ENCODE measurements at regions not wholly inside any gene's neighbourhood (a gene's known extent, or its start where the extent isn't known, plus 50 kb on each side); places are given as distances from the start of the nearest gene placed in this dataset.
"Not testable (repeated sequence)": the region's sequence is repeated elsewhere in the genome, so short reads cannot be mapped to it uniquely, and the experiment has no call there.

GRCh38 chr14:28613532-28613931 is 153.1 kb upstream of the FOXG1 start:
- no peaks in the 10 kb centered on the region for H3K36me3 Mint-ChIP-seq (ENCODE audit: low read depth)

GRCh38 chr14:28626780-28627179 is 139.8 kb upstream of the FOXG1 start:
- no peak for DNase-seq
- Mint-ChIP-seq H3K9me3 (peaks cover 11% of the 10 kb centered on the region), H3K27ac (no peak overlapping the region), H3K4me3 (no peak overlapping the region), H3K27me3 (ENCODE audit: low read depth, poor library complexity) (no peaks in the 10 kb centered on the region), H3K4me1 (no peaks in the 10 kb centered on the region), H3K36me3 (ENCODE audit: low read depth) (no peaks in the 10 kb centered on the region)
- TF ChIP-seq CTCF (IDR thresholded peaks at IDR 0.05): no peak

More at GRCh38 chr14:28613532-28613931, 153.1 kb upstream of the FOXG1 start:
- TF ChIP-seq CTCF (IDR thresholded peaks at IDR 0.05): no peak
- H3K27ac Mint-ChIP-seq: no peak overlapping the region
- no peaks in the 10 kb centered on the region for H3K27me3 Mint-ChIP-seq (ENCODE audit: low read depth, poor library complexity)
- peaks cover 8% of the 10 kb centered on the region for H3K9me3 Mint-ChIP-seq
- H3K4me3 Mint-ChIP-seq: no peak overlapping the region
- no peak for DNase-seq
- no peaks in the 10 kb centered on the region for H3K4me1 Mint-ChIP-seq

- H3K9me3 Mint-ChIP-seq: peaks cover 18% of the 10 kb centered on the region
- H3K36me3 Mint-ChIP-seq (ENCODE audit: low read depth): no peaks in the 10 kb centered on the region
- no peak for TF ChIP-seq CTCF (IDR thresholded peaks at IDR 0.05)
Observed at GRCh38 chr14:28629328-28630004, 137.1 kb upstream of the FOXG1 start.

GRCh38 chr14:28630100-28630499 is 136.5 kb upstream of the FOXG1 start:
- H3K9me3 Mint-ChIP-seq: peaks cover 18% of the 10 kb centered on the region
- TF ChIP-seq CTCF (IDR thresholded peaks at IDR 0.05): no peak
- no peaks in the 10 kb centered on the region for H3K36me3 Mint-ChIP-seq (ENCODE audit: low read depth)
- no peak overlapping the region for H3K4me3 Mint-ChIP-seq
- no peak for DNase-seq
- no peaks in the 10 kb centered on the region for H3K4me1 Mint-ChIP-seq
- H3K27ac Mint-ChIP-seq: no peak overlapping the region
- no peaks in the 10 kb centered on the region for H3K27me3 Mint-ChIP-seq (ENCODE audit: low read depth, poor library complexity)

More at GRCh38 chr14:28629328-28630004, 137.1 kb upstream of the FOXG1 start:
- H3K4me1 Mint-ChIP-seq: no peaks in the 10 kb centered on the region
- H3K27me3 Mint-ChIP-seq (ENCODE audit: low read depth, poor library complexity): no peaks in the 10 kb centered on the region
- no peak overlapping the region for H3K27ac Mint-ChIP-seq
- H3K4me3 Mint-ChIP-seq: no peak overlapping the region
- no peak for DNase-seq

GRCh38 chr14:28635387-28635786 is 131.2 kb upstream of the FOXG1 start:
- Mint-ChIP-seq H3K9me3 (peaks cover 18% of the 10 kb centered on the region), H3K4me1 (no peaks in the 10 kb centered on the region), H3K36me3 (ENCODE audit: low read depth) (no peaks in the 10 kb centered on the region), H3K4me3 (no peak overlapping the region), H3K27ac (no peak overlapping the region), H3K27me3 (ENCODE audit: low read depth, poor library complexity) (peaks cover 2% of the 10 kb centered on the region)
- DNase-seq: peak; percentile 11
- TF ChIP-seq CTCF (IDR thresholded peaks at IDR 0.05): peak; percentile 67

- H3K27ac Mint-ChIP-seq; H3K4me1 Mint-ChIP-seq; H3K36me3 Mint-ChIP-seq (ENCODE audit: low read depth); H3K27me3 Mint-ChIP-seq (ENCODE audit: low read depth, poor library complexity); H3K4me3 Mint-ChIP-seq; DNase-seq: not testable (repeated sequence)
- peaks cover 16% of the 10 kb centered on the region for H3K9me3 Mint-ChIP-seq
Observed at GRCh38 chr14:28635816-28636215, 130.8 kb upstream of the FOXG1 start.

- not testable (repeated sequence) for H3K4me1 Mint-ChIP-seq; H3K27me3 Mint-ChIP-seq (ENCODE audit: low read depth, poor library complexity); H3K4me3 Mint-ChIP-seq; H3K36me3 Mint-ChIP-seq (ENCODE audit: low read depth); H3K27ac Mint-ChIP-seq; DNase-seq; H3K9me3 Mint-ChIP-seq
Observed at GRCh38 chr14:28641189-28641588, 125.4 kb upstream of the FOXG1 start.

Data from nephron progenitor cell (in vitro differentiated cells).